H1 (cell line): ENCODE measurements at regions not wholly inside any gene's neighbourhood (a gene's known extent, or its start where the extent isn't known, plus 50 kb on each side); places are given as distances from the start of the nearest gene placed in this dataset.

ENCODE experiments used
- CTCF ChIA-PET: fragments of 300-600 bp; sonication (Branson Sonifier 250); formaldehyde crosslinking; loops from one replicate; lab custom pipeline; 2021; ENCODE audit not compliant: partially characterized antibody; lab: Charles Lee
- POLR2A ChIA-PET: fragments of 300-600 bp; sonication (Branson Sonifier 250); formaldehyde crosslinking; loops from one replicate; lab custom pipeline; 2021; ENCODE audit warnings: inconsistent platforms; ENCODE audit not compliant: partially characterized antibody; lab: Charles Lee
- DNase-seq, 2 experiments: peaks; one replicate each; pipeline versions ENCODE4 v3.0.0 to v3.0.0-alpha.2; 2010 to 2022; ENCODE audit warnings: low spot score in 2 of 2, low read depth in 1 of 2, mixed read lengths in 1 of 2
- FAIRE-seq: peaks from 2 replicates; lab custom pipeline; 2011; peaks lifted over from hg19 to GRCh38; lab: Jason Lieb, UNC
- H2AFZ ChIP-seq: 2 replicates; pipeline ENCODE4 v1.8.1; 2012; ENCODE audit warnings: low read length, inconsistent platforms
- H2AK5ac ChIP-seq: 2 replicates; pipeline ENCODE4 v1.6.1; 2013; ENCODE audit warnings: low read depth, low read length
- H2BK120ac ChIP-seq: replicated peaks from 2 replicates; pipeline ENCODE3; 2013; ENCODE audit warnings: low read depth, low read length, inconsistent platforms
- H2BK12ac ChIP-seq: 2 replicates; pipeline ENCODE4 v1.6.1; 2013; ENCODE audit warnings: low read depth, low read length
- H2BK15ac ChIP-seq: 2 replicates; pipeline ENCODE4 v1.6.1; 2013; ENCODE audit warnings: low read length
- H2BK20ac ChIP-seq: 2 replicates; pipeline ENCODE4 v1.6.1; 2013; ENCODE audit warnings: low read length
- H2BK5ac ChIP-seq: 2 replicates; pipeline ENCODE4 v1.6.1; 2013; ENCODE audit warnings: low read depth, low read length
- H3K14ac ChIP-seq: 2 replicates; pipeline ENCODE4 v1.6.1; 2013; ENCODE audit warnings: inconsistent platforms; ENCODE audit not compliant: insufficient read length
- H3K18ac ChIP-seq: 2 replicates; pipeline ENCODE4 v1.6.1; 2013; ENCODE audit warnings: low read length; ENCODE audit errors: extremely low read depth
- H3K23ac ChIP-seq: 2 replicates; pipeline ENCODE4 v1.6.1; 2013; ENCODE audit warnings: inconsistent platforms; ENCODE audit not compliant: insufficient read length
- H3K23me2 ChIP-seq: 2 replicates; pipeline ENCODE4 v1.6.1; 2013; ENCODE audit warnings: low read depth, low read length
- H3K27ac ChIP-seq: 2 replicates; pipeline ENCODE4 v1.6.1; 2011; ENCODE audit warnings: low read depth, low read length, inconsistent platforms
- H3K27me3 ChIP-seq, 4 experiments: replicated peaks in 1 of 4; 1 replicate in 1 of 4; 2 replicates in 3 of 4; pipeline versions ENCODE4 v1.6.1 to v1.8.1; 2011 to 2013; ENCODE audit warnings: low read length in 3 of 4, mild to moderate bottlenecking in 3 of 4, inconsistent platforms in 2 of 4, mixed read lengths in 2 of 4, moderate library complexity in 1 of 4; ENCODE audit not compliant: control insufficient read depth in 3 of 4, insufficient read depth in 3 of 4; ENCODE audit errors: extremely low read depth in 1 of 4
- H3K36me3 ChIP-seq, 4 experiments: 2 replicates each; pipeline versions ENCODE4 v1.6.1 to v1.8.1; 2011 to 2013; ENCODE audit warnings: mild to moderate bottlenecking in 4 of 4, low read length in 3 of 4, moderate library complexity in 2 of 4, control low read depth in 1 of 4, inconsistent platforms in 1 of 4; ENCODE audit not compliant: insufficient read depth in 4 of 4, control insufficient read depth in 2 of 4
- H3K4ac ChIP-seq: replicated peaks from 2 replicates; pipeline ENCODE3; 2013; ENCODE audit warnings: low read length, low read depth, mixed read lengths, inconsistent platforms; ENCODE audit not compliant: insufficient read length
- H3K4me1 ChIP-seq, 4 experiments: replicated peaks in 1 of 4; 1 replicate in 1 of 4; 2 replicates in 3 of 4; pipeline versions ENCODE4 v1.6.1 to v1.8.1; 2011 to 2013; ENCODE audit warnings: low read length in 3 of 4, inconsistent platforms in 2 of 4, mixed read lengths in 1 of 4; ENCODE audit not compliant: insufficient read depth in 4 of 4, control insufficient read depth in 3 of 4
- H3K4me2 ChIP-seq, 2 experiments: 2 replicates each; pipeline versions ENCODE4 v1.6.1 to v1.8.1; 2011 to 2013; ENCODE audit warnings: low read depth in 2 of 2, low read length in 2 of 2, control low read depth in 1 of 2, inconsistent platforms in 1 of 2, mild to moderate bottlenecking in 1 of 2; ENCODE audit not compliant: insufficient read depth in 1 of 2
- H3K4me3 ChIP-seq, 4 experiments: fragments of 200-600, 300-600 bp in 1 of 4; sonication (generic), shearing (Covaris generic), sonication (Bioruptor Twin) in 1 of 4; 2 replicates each; pipeline versions ENCODE4 v1.5.1 to v1.8.1; 2011 to 2016; ENCODE audit warnings: low read length in 4 of 4, low read depth in 3 of 4, control low read depth in 2 of 4, inconsistent platforms in 2 of 4, mild to moderate bottlenecking in 2 of 4, mixed read lengths in 1 of 4, moderate library complexity in 1 of 4; ENCODE audit not compliant: insufficient read depth in 2 of 4; ENCODE audit errors: extremely low read depth in 1 of 4
- H3K56ac ChIP-seq: replicated peaks from 2 replicates; pipeline ENCODE3; 2013; ENCODE audit warnings: low read depth, mild to moderate bottlenecking, mixed read lengths, low read length, inconsistent platforms; ENCODE audit not compliant: insufficient read length
- H3K79me1 ChIP-seq: 2 replicates; pipeline ENCODE4 v1.6.1; 2013; ENCODE audit warnings: low read depth, low read length, control low read depth
- H3K79me2 ChIP-seq, 2 experiments: 2 replicates each; pipeline versions ENCODE4 v1.6.1 to v1.8.1; 2012 to 2013; ENCODE audit warnings: low read length in 2 of 2, mild to moderate bottlenecking in 2 of 2, inconsistent platforms in 1 of 2; ENCODE audit not compliant: insufficient read depth in 2 of 2, control insufficient read depth in 1 of 2
- H3K9ac ChIP-seq, 4 experiments: replicated peaks in 1 of 4; 1 replicate in 1 of 4; 2 replicates in 3 of 4; pipeline versions ENCODE4 v1.6.1 to v1.8.1; 2011 to 2013; ENCODE audit warnings: low read depth in 3 of 4, low read length in 3 of 4, control low read depth in 2 of 4, mild to moderate bottlenecking in 2 of 4, moderate library complexity in 2 of 4, inconsistent platforms in 1 of 4; ENCODE audit errors: extremely low read depth in 1 of 4
- H3K9me3 ChIP-seq, 2 experiments: 2 replicates each; pipeline versions ENCODE4 v1.6.1 to v1.8.1; 2012 to 2013; ENCODE audit warnings: mild to moderate bottlenecking in 2 of 2, moderate library complexity in 2 of 2, control low read depth in 1 of 2, inconsistent platforms in 1 of 2, low read depth in 1 of 2, low read length in 1 of 2, mixed read lengths in 1 of 2; ENCODE audit not compliant: insufficient read depth in 2 of 2
- H4K20me1 ChIP-seq, 2 experiments: replicated peaks in 1 of 2; 2 replicates each; pipeline versions ENCODE3 to v1.8.1; 2011 to 2013; ENCODE audit warnings: inconsistent platforms in 2 of 2, low read length in 2 of 2, mild to moderate bottlenecking in 1 of 2; ENCODE audit not compliant: insufficient read depth in 2 of 2, control insufficient read depth in 1 of 2
- H4K5ac ChIP-seq: 2 replicates; pipeline ENCODE4 v1.6.1; 2013; ENCODE audit warnings: low read length, low read depth, mixed read lengths, inconsistent platforms; ENCODE audit not compliant: insufficient read length
- H4K8ac ChIP-seq: 2 replicates; pipeline ENCODE4 v1.8.0; 2013; ENCODE audit warnings: mild to moderate bottlenecking, moderate library complexity, low read length, inconsistent platforms; ENCODE audit not compliant: insufficient read depth; ENCODE audit errors: extremely low read depth
- H4K91ac ChIP-seq: replicated peaks from 2 replicates; pipeline ENCODE3; 2013; ENCODE audit warnings: low read length, mixed read lengths, inconsistent platforms; ENCODE audit not compliant: insufficient read length
- CHD1 ChIP-seq: IDR thresholded peaks from 2 replicates; pipeline ENCODE4 v1.6.1; 2012; ENCODE audit warnings: low read depth, low read length, improper control_type of control experiment
- EZH2 ChIP-seq: fragments of 200-600 bp; sonication (generic); IDR thresholded peaks from 2 replicates; pipeline ENCODE4 v1.7.1; 2012; ENCODE audit warnings: low read depth, mild to moderate bottlenecking, moderate library complexity, low read length, inconsistent platforms; ENCODE audit not compliant: severe bottlenecking
- GTF2F1 ChIP-seq: IDR thresholded peaks from 2 replicates; pipeline ENCODE4 v1.6.1; 2012; ENCODE audit warnings: low read depth, low read length, improper control_type of control experiment, borderline replicate concordance
- NANOG ChIP-seq: IDR thresholded peaks from 2 replicates; pipeline ENCODE4 v1.6.1; 2011; ENCODE audit warnings: low read length, low read depth, mild to moderate bottlenecking, inconsistent platforms; ENCODE audit not compliant: insufficient read depth, poor library complexity, severe bottlenecking
- NRF1 ChIP-seq: IDR thresholded peaks from 2 replicates; pipeline ENCODE4 v1.6.1; 2011; ENCODE audit warnings: mild to moderate bottlenecking, low read depth, low read length, improper control_type of control experiment
- RXRA ChIP-seq: IDR thresholded peaks from 2 replicates; pipeline ENCODE4 v1.6.1; 2011; ENCODE audit warnings: low read depth, mild to moderate bottlenecking, low read length, moderate library complexity; ENCODE audit not compliant: insufficient read depth
- SIRT6 ChIP-seq: IDR thresholded peaks from one replicate; pipeline ENCODE4 v1.7.1; 2012; ENCODE audit warnings: low read length, inconsistent platforms
- SIX5 ChIP-seq: IDR thresholded peaks from 2 replicates; pipeline ENCODE4 v1.6.1; 2011; ENCODE audit warnings: mild to moderate bottlenecking, low read depth, low read length
- TAF1 ChIP-seq: IDR thresholded peaks from 2 replicates; pipeline ENCODE4 v1.6.1; 2011; ENCODE audit warnings: mild to moderate bottlenecking, low read depth, low read length
- WGBS, 2 experiments: shearing (Covaris generic) in 1 of 2; methylation state at CpG; one replicate each; pipeline versions ENCODE4 v1.1.6 to v1.1.7; 2013 to 2015; ENCODE audit warnings: low lambda C conversion rate in 2 of 2, mixed read lengths in 2 of 2, inconsistent platforms in 1 of 2, low coverage in 1 of 2, missing lambda C conversion rate in 1 of 2; ENCODE audit not compliant: insufficient replicate concordance in 2 of 2, insufficient coverage in 1 of 2, insufficient read length in 1 of 2; ENCODE audit errors: extremely low coverage in 1 of 2, missing lambda C conversion rate in 1 of 2; 5-methylcytosine and 5-hydroxymethylcytosine counted together
- TF ChIP-seq, protein P1 (sequence below): IDR thresholded peaks from 2 replicates; pipeline ENCODE4 v1.6.1; 2012; ENCODE audit warnings: inconsistent platforms
- TF ChIP-seq, protein P2 (sequence below): IDR thresholded peaks from 2 replicates; pipeline ENCODE4 v1.6.1; 2012; ENCODE audit warnings: low read length, inconsistent platforms
- TF ChIP-seq, protein P3 (sequence below): IDR thresholded peaks from 2 replicates; pipeline ENCODE4 v1.6.1; 2011; ENCODE audit warnings: low read length, improper control_type of control experiment

DNA sequence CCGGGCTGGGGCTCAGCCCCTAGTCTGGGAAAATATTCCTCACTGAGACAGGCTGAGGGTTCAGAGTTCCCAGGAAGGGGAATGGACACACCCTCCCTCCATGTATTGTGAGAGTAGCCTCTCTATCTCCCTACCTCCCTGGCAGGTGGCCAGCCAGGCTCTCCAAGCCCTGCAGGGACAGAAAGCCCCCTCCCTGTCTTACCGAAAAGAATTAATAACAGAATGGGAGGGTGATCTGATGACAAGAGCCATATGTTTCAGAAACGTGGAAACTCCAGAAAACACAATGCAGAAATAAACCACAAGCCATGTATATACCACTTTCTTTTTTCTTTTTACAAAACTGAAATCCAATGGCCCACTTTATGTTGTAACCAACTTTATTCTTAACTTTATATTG is 140.0 kb downstream of the CHST1 start:
- Histone ChIP-seq H2BK5ac (no peak overlapping the region), H2BK20ac (no peak overlapping the region), H3K36me3 (no peaks in the 10 kb centered on the region), H2AFZ (no peak overlapping the region), H2BK120ac (no peak overlapping the region), H3K23ac (no peak overlapping the region), H3K4me2 (no peak overlapping the region), H3K23me2 (no peaks in the 10 kb centered on the region), H3K4ac (no peak overlapping the region), H2BK12ac (no peak overlapping the region), H2AK5ac (no peak overlapping the region), H4K8ac (no peak overlapping the region), H4K91ac (no peak overlapping the region), H2BK15ac (no peak overlapping the region), H3K27ac (no peak overlapping the region), H3K18ac (no peak overlapping the region), H3K79me1 (no peaks in the 10 kb centered on the region), H4K20me1 (no peaks in the 10 kb centered on the region), H3K4me1 (no peaks in the 10 kb centered on the region), H4K5ac (no peak overlapping the region), H3K14ac (no peak overlapping the region), H3K27me3 (no peaks in the 10 kb centered on the region; a peak in 1 of 7 replicates), H3K79me2 (no peaks in the 10 kb centered on the region), H3K4me3 (no peak overlapping the region), H3K9me3 (no peaks in the 10 kb centered on the region), H3K56ac (no peak overlapping the region), H3K9ac (no peak overlapping the region)
- POLR2A ChIA-PET: no interaction called here
- FAIRE-seq (no peak), DNase-seq (no peak)
- WGBS, 2 experiments: 79% methylated on average over 3 of the region's 3 CpGs; no CpG with 5 or more reads in 1 of the 2 experiments
- CTCF ChIA-PET: interaction anchor here (0.6 kb wide), 1 partner anchor 40 kb away, joined by 3 read pairs; no protein-coding TSS in a partner anchor
- TF ChIP-seq RXRA (no peak), EZH2 (no peak), GTF2F1 (no peak), CHD1 (no peak), SIX5 (no peak), NRF1 (no peak), TAF1 (no peak), NANOG (no peak), SIRT6 (no peak)
- TF ChIP-seq, protein P1, sequence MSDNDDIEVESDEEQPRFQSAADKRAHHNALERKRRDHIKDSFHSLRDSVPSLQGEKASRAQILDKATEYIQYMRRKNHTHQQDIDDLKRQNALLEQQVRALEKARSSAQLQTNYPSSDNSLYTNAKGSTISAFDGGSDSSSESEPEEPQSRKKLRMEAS: no peak
- TF ChIP-seq, protein P2, sequence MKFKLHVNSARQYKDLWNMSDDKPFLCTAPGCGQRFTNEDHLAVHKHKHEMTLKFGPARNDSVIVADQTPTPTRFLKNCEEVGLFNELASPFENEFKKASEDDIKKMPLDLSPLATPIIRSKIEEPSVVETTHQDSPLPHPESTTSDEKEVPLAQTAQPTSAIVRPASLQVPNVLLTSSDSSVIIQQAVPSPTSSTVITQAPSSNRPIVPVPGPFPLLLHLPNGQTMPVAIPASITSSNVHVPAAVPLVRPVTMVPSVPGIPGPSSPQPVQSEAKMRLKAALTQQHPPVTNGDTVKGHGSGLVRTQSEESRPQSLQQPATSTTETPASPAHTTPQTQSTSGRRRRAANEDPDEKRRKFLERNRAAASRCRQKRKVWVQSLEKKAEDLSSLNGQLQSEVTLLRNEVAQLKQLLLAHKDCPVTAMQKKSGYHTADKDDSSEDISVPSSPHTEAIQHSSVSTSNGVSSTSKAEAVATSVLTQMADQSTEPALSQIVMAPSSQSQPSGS: no peak
- TF ChIP-seq, protein P3, sequence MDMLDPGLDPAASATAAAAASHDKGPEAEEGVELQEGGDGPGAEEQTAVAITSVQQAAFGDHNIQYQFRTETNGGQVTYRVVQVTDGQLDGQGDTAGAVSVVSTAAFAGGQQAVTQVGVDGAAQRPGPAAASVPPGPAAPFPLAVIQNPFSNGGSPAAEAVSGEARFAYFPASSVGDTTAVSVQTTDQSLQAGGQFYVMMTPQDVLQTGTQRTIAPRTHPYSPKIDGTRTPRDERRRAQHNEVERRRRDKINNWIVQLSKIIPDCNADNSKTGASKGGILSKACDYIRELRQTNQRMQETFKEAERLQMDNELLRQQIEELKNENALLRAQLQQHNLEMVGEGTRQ: no peak
